Stimulated activated CD8-positive, alpha-beta memory T cell treated with anti-CD3 and anti-CD28 coated beads, Interleukin-4, amount 100 ng/mL, for 1 hour (primary cell): ENCODE measurements at regions not wholly inside any gene's neighbourhood (a gene's known extent, or its start where the extent isn't known, plus 50 kb on each side); places are given as distances from the start of the nearest gene placed in this dataset.

Experiments
- DNase-seq, 2 donors: peaks; one replicate each; pipeline ENCODE4 v3.0.0-alpha.2; 2020; ENCODE audit warnings: low read depth in 2 of 2, low spot score in 1 of 2

DNA sequence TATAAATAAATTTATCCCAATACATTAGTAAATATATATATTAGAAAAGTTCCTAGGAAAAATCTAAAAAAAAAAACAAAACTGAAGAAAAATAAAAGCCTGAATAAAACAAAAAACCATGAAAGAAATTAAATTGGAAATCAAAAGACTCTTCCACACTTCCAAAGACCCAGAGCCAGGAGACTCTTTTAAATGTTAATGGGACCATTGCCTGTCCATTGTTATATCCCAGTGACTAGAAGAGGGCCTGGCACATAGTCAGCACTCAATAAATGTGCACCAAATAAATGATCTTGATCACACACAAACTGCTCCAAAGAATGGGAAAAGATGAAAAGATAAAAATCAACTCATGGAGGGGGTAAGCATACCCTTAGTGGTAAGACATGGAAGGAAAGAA lies 51.3 kb upstream of the CLDN18 start:
- DNase-seq, result no peak
